OCI-LY7 (cell line): ENCODE measurements at regions not wholly inside any gene's neighbourhood (a gene's known extent, or its start where the extent isn't known, plus 50 kb on each side); places are given as distances from the start of the nearest gene placed in this dataset.

Experiments used
- EZH2phosphoT487 ChIP-seq: fragments of 200-600 bp; sonication (generic); IDR thresholded peaks from 2 replicates; pipeline ENCODE4 v1.6.1; 2018; ENCODE audit warnings: low read depth, borderline replicate concordance, mild to moderate bottlenecking, mixed run types, antibody characterized with exemption, low read length, moderate library complexity, mixed read lengths
- TF ChIP-seq, protein P1 (sequence below): fragments of 200-600 bp; sonication (generic); conservative IDR thresholded peaks from 2 replicates; pipeline ENCODE4 v1.5.1; 2014; ENCODE audit warnings: mild to moderate bottlenecking, antibody characterized with exemption, low read length, moderate library complexity, mixed read lengths

DNA sequence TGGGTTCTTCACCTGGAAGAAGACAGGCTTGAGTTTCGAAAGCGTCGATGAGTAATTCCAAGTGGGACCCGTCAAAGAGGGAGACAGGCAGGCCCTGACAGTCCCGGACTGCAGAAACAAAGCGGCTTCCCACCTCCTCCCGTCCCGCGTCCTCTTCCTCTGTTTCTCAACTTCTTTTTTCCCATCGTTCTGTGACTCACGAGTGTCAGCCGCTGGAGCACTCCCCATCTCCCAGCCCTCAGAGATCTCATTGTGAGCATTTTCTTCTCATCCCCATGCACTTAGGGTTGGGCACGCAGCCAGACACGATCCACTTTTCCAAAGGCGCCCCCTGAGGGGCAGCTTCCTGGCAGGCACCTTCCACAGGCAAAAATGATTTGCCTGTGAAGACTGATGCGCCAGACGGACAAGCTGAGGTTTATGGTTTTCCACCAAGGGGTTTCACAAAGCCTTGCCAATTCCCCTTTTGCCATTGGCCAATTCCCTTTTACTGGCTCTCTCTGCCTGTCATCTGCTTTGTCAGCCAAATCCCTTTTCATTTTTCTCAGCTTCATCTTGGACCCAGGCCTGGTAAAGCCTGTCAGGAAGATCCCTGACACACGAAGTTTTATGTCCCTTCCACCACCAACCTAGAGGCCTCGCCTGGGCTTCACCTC lies 86.5 kb upstream of the ANKRD55 start:
- TF ChIP-seq EZH2phosphoT487, result no peak
- TF ChIP-seq, protein P1, sequence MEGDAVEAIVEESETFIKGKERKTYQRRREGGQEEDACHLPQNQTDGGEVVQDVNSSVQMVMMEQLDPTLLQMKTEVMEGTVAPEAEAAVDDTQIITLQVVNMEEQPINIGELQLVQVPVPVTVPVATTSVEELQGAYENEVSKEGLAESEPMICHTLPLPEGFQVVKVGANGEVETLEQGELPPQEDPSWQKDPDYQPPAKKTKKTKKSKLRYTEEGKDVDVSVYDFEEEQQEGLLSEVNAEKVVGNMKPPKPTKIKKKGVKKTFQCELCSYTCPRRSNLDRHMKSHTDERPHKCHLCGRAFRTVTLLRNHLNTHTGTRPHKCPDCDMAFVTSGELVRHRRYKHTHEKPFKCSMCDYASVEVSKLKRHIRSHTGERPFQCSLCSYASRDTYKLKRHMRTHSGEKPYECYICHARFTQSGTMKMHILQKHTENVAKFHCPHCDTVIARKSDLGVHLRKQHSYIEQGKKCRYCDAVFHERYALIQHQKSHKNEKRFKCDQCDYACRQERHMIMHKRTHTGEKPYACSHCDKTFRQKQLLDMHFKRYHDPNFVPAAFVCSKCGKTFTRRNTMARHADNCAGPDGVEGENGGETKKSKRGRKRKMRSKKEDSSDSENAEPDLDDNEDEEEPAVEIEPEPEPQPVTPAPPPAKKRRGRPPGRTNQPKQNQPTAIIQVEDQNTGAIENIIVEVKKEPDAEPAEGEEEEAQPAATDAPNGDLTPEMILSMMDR, result no peak
